IPS DF 4.7 (cell line): ENCODE measurements at regions not wholly inside any gene's neighbourhood (a gene's known extent, or its start where the extent isn't known, plus 50 kb on each side); places are given as distances from the start of the nearest gene placed in this dataset.
"Not testable (repeated sequence)": the region's sequence is repeated elsewhere in the genome, so short reads cannot be mapped to it uniquely, and the experiment has no call there.

Source experiments
- DNase-seq: peaks from one replicate; pipeline ENCODE4 v3.0.0-alpha.2; 2013; ENCODE audit warnings: low spot score; ENCODE audit errors: extremely low read depth

GRCh38 chr1:173257805-173258204 is 50.7 kb upstream of the TNFSF4 start:
- DNase-seq = no peak

- no peak for DNase-seq
Observed at GRCh38 chr1:173258479-173259264, 51.5 kb upstream of the TNFSF4 start.

- DNase-seq = not testable (repeated sequence)
Observed at GRCh38 chr1:173260329-173260728, 53.2 kb upstream of the TNFSF4 start.

GRCh38 chr1:173266841-173267240 is 59.7 kb upstream of the TNFSF4 start:
- no peak for DNase-seq

- DNase-seq = no peak
Observed at GRCh38 chr1:173267453-173267945, 60.4 kb upstream of the TNFSF4 start.

- DNase-seq = no peak
Observed at GRCh38 chr1:173268261-173268660, 61.1 kb upstream of the TNFSF4 start.

GRCh38 chr1:173268786-173269277 is 61.7 kb upstream of the TNFSF4 start:
- DNase-seq = no peak

GRCh38 chr1:173269490-173270230 is 62.5 kb upstream of the TNFSF4 start:
- no peak for DNase-seq

GRCh38 chr1:173270243-173270642 is 63.1 kb upstream of the TNFSF4 start:
- no peak for DNase-seq

- not testable (repeated sequence) for DNase-seq
Observed at GRCh38 chr1:173271021-173271420, 63.9 kb upstream of the TNFSF4 start.

- DNase-seq = no peak
Observed at GRCh38 chr1:173275496-173275895, 68.4 kb upstream of the TNFSF4 start.

GRCh38 chr1:173276922-173277800 is 70.0 kb upstream of the TNFSF4 start:
- no peak for DNase-seq

- no peak for DNase-seq
Observed at GRCh38 chr1:173280899-173281660, 73.9 kb upstream of the TNFSF4 start.

- DNase-seq = no peak
Observed at GRCh38 chr1:173285048-173285447, 77.9 kb upstream of the TNFSF4 start.

- DNase-seq = no peak
Observed at GRCh38 chr1:173287785-173288184, 80.7 kb upstream of the TNFSF4 start.

- DNase-seq = no peak
Observed at GRCh38 chr1:173293756-173294155, 86.6 kb upstream of the TNFSF4 start.

GRCh38 chr1:173294843-173295242 is 87.7 kb upstream of the TNFSF4 start:
- no peak for DNase-seq

- DNase-seq = no peak
Observed at GRCh38 chr1:173295391-173295790, 88.3 kb upstream of the TNFSF4 start.

GRCh38 chr1:173295995-173296394 is 88.9 kb upstream of the TNFSF4 start:
- DNase-seq = no peak

GRCh38 chr1:173297798-173298391 is 90.8 kb upstream of the TNFSF4 start:
- DNase-seq = no peak
